Astrocyte of the hippocampus (primary cell): ENCODE measurements at regions not wholly inside any gene's neighbourhood (a gene's known extent, or its start where the extent isn't known, plus 50 kb on each side); places are given as distances from the start of the nearest gene placed in this dataset.

ENCODE experiments used
- DNase-seq: peaks from one replicate; pipeline ENCODE4 v3.0.0; 2011; ENCODE audit warnings: low read depth, low spot score

GRCh38 chr1:13878021-13878420 is 178.0 kb downstream of the PRDM2 start:
- no peak for DNase-seq

GRCh38 chr1:13878451-13878850 is 178.5 kb downstream of the PRDM2 start:
- no peak for DNase-seq

- DNase-seq, result no peak
Observed at GRCh38 chr1:13881385-13882088, 181.5 kb downstream of the PRDM2 start.

- no peak for DNase-seq
Observed at GRCh38 chr1:13888351-13888986, 188.5 kb downstream of the PRDM2 start.

GRCh38 chr1:13889495-13889894 is 189.5 kb downstream of the PRDM2 start:
- DNase-seq, result no peak

- no peak for DNase-seq
Observed at GRCh38 chr1:13890766-13891165, 190.8 kb downstream of the PRDM2 start.

- peak; percentile 6 for DNase-seq
Observed at GRCh38 chr1:13892198-13892597, 192.2 kb downstream of the PRDM2 start.

- DNase-seq, result peak; percentile 48
Observed at GRCh38 chr1:13892671-13893325, 192.8 kb downstream of the PRDM2 start.

- DNase-seq, result no peak
Observed at GRCh38 chr1:13893409-13893821, 193.4 kb downstream of the PRDM2 start.

GRCh38 chr1:13896932-13897331 is 196.9 kb downstream of the PRDM2 start:
- no peak for DNase-seq

GRCh38 chr1:13898406-13898805 is 198.4 kb downstream of the PRDM2 start:
- DNase-seq, result no peak

- DNase-seq, result no peak
Observed at GRCh38 chr1:13899856-13900255, 199.9 kb downstream of the PRDM2 start.

- no peak for DNase-seq
Observed at GRCh38 chr1:13900583-13900982, 200.6 kb downstream of the PRDM2 start.

GRCh38 chr1:13901039-13901438 is 201.1 kb downstream of the PRDM2 start:
- no peak for DNase-seq

GRCh38 chr1:13901597-13901996 is 201.6 kb downstream of the PRDM2 start:
- no peak for DNase-seq

GRCh38 chr1:13908128-13908527 is 208.1 kb downstream of the PRDM2 start:
- DNase-seq, result no peak

- DNase-seq, result no peak
Observed at GRCh38 chr1:13911697-13912619, 212.0 kb downstream of the PRDM2 start.

- DNase-seq, result no peak
Observed at GRCh38 chr1:13913396-13913795, 213.4 kb downstream of the PRDM2 start.

- no peak for DNase-seq
Observed at GRCh38 chr1:13916530-13916929, 216.5 kb downstream of the PRDM2 start.

GRCh38 chr1:13917607-13918006 is 217.6 kb downstream of the PRDM2 start:
- no peak for DNase-seq

GRCh38 chr1:13918862-13919261 is 218.9 kb downstream of the PRDM2 start:
- no peak for DNase-seq

- DNase-seq, result no peak
Observed at GRCh38 chr1:13921190-13921589, 221.2 kb downstream of the PRDM2 start.
